HG02943 (cell line): ENCODE measurements at regions not wholly inside any gene's neighbourhood (a gene's known extent, or its start where the extent isn't known, plus 50 kb on each side); places are given as distances from the start of the nearest gene placed in this dataset.

Source experiments
- ATAC-seq: cut with Tn5 transposase; IDR thresholded peaks from one replicate; pipeline ENCODE4 v1.9.1; 2021; ENCODE audit warnings: mild to moderate bottlenecking, low read depth, moderate library complexity; ENCODE audit not compliant: unreplicated experiment

GRCh38 chr13:24006520-24007248 lies 109.4 kb upstream of the C1QTNF9B start:
- ATAC-seq, result no peak

DNA sequence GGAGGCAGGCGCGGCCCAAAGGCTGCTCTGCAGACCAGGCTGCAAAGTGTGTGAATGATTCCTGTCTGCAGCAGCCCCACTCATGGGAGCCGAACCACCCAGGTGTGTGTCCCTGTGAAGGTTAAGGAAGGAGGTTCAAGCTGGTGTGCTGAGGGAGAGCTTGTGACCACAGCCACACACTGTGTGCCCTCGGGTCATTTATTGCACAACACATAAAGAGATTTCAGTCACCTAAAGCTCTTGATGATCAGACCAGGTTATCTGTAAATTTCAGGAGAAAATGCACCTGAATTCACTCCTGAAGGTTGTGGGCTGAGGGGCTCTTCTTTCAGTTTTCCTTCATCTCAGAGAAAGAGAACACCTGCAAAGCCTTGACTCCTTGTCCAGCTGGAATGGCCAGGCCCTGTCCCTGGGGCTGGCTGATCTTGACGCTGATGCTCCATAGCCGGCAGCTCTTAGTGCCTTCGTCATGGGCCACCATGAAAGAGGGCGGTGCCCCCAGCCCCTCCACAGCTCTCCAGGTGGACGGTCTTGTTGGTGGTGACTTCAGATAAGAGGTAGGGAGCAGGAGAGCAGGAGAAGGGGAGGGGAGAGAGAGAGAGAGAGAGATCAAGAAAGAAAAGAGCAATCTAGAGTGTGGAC lies 110.8 kb upstream of the C1QTNF9B start:
- no peak for ATAC-seq

GRCh38 chr13:24008679-24009078 lies 111.4 kb upstream of the C1QTNF9B start:
- no peak for ATAC-seq

GRCh38 chr13:24011266-24011665 lies 114.0 kb upstream of the C1QTNF9B start:
- ATAC-seq, result no peak

DNA sequence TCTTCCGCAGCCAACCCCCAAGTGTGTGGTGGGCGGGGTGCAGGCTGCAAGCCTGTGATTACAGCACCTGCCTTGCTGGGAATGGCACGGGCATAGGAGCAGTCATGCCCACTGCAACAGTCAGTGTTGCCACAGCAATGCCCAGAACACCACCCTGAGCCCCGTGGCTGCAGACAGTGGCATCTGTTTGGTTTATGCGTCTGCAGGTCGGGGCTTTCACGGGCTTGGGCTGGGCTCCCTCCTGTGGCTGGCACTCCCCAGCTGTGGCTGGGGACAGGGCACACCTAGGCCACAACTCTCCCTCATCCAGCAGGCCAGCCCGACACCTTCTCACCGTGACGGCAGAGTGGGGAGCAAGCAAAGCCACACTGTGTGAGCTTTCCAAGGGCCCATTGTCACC lies 115.3 kb upstream of the C1QTNF9B start:
- no peak for ATAC-seq

GRCh38 chr13:24013189-24013588 lies 115.9 kb upstream of the C1QTNF9B start:
- ATAC-seq, result no peak

- no peak for ATAC-seq
These were observed 118.7 kb upstream of the C1QTNF9B start for GRCh38 chr13:24016046-24016445.

DNA sequence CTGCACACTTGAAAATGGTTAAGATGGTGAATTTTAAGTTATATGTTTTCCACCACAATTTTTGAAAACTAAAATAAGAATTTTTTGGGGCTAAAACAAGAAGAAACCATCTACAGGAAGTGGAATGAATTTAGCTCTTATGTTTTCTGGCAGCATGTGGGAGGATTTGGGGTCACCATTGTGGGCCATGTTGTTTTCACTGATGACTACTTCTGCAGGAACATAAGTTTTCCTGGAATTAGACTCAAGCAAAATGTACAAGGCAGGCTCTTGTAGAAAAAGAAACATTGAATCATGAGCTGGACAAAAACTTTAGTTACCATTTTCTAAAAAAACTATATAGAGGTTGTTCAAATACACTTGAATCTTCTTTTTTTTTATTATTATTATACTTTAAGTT lies 125.3 kb upstream of the C1QTNF9B start:
- ATAC-seq, result no peak

DNA sequence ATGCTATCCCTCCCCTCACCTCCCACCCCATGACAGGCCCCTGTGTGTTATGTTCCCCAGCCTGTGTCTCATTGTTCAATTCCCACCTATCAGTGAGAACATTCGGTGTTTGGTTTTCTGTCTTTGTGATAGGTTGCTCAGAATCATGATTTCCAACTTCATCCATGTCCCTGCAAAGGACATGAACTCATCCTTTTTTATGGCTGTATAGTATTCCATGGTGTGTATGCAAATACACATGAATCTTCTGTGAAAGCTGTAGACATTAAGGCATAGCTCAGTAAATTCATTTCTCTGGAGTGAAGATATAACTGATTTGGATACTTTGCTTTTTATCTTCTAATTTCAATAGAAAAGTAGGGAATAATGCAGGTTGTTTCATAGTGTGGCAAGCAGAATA lies 125.8 kb upstream of the C1QTNF9B start:
- ATAC-seq, result no peak

DNA sequence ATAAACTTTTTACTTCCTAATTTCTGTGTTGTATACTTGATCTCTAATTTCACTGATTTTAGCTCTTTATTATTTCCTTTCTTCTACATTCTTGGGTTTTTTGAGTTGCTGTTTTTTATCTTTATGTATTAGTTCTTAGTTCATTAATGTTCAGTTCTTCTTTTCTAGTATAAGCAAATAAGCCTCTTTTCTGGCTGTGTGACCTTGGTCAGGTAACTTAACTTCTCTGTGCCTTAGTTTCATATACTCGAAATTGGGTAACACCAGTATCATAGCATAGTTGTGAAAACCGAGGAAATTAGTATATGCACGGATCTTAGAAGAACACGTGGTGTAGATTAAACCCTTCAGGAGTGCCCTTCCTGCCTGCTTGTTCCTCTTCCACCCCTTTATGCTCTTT lies 130.2 kb upstream of the C1QTNF9B start:
- no peak for ATAC-seq

GRCh38 chr13:24032252-24032651 lies 128.3 kb upstream of the SPATA13 start:
- ATAC-seq, result no peak

DNA sequence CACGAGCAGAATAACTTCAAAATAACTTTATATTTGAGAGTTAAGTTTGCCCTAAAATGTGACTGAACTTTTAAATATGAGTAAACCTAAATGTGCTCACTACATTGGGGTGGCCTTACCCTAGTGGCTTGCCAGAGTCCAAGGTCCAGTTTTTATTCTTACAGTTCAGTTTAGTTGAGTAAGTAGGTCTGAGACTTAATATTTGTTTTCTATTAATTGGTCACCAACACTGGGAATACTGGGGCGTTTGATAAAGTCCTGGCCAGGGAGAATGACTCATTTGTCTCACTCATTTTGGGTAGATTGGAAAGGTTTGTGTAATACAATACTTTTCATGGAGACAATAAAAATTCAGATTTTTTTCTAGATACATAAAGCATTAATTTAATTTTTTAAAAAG lies 127.8 kb upstream of the SPATA13 start:
- no peak for ATAC-seq

DNA sequence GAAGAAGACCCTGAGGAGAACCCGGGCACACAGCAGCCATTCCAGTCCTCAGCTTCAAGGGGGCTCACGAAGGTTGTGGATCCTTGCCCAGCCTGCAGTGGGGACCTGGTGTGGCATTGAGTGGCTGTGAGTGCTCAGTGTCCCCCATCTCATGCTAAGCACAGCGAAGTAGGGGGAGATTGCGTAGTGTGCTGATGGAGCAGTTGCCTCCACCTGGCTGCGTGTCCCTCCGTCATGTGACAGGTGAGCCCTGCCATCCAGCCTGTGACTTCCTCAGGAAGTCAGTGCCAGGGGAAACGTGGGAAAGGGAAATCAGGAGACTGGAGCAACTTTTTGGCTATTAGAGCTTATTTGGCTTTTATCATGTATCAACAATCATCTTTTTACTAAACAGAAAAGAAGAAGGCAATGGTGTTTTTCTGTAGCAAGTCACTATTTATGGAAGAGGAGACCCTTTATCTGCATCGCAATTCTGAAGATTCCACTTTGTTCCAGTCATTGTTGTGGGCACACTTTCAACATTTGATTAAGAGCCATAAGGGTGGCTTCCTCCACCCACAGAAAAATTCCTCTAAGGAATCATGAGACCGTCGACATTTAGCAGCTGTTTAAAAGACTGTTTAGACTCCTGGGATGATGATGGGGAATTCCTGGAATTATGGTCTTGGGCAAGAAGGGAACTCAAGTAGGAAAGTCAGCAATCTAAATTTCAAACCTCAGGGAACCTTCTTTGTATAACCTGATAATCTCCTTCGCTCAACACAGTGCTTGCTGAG lies 126.8 kb upstream of the SPATA13 start:
- ATAC-seq, result no peak

DNA sequence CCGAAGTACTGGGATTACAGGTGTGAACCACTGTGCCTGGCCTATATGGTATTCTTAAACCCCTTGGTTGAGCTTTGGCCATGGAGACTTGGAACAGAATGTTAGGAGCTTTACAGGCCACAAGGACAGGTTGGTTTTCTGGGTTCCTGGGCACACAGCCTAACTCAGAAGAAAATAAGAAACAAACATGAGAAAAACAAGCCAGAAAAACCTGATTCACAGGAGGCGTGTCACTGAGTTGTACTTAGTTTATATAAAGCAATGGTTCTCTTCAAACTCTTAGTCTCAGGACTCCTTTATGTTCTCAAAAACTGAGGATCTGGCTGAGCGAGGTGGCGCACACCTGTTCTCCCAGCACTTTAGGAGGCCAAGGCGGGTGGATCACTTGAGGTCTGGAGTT lies 125.1 kb upstream of the SPATA13 start:
- no peak for ATAC-seq

- no peak for ATAC-seq
These were observed 124.4 kb upstream of the SPATA13 start for GRCh38 chr13:24036115-24036514.

GRCh38 chr13:24038405-24038804 lies 122.1 kb upstream of the SPATA13 start:
- ATAC-seq, result no peak

DNA sequence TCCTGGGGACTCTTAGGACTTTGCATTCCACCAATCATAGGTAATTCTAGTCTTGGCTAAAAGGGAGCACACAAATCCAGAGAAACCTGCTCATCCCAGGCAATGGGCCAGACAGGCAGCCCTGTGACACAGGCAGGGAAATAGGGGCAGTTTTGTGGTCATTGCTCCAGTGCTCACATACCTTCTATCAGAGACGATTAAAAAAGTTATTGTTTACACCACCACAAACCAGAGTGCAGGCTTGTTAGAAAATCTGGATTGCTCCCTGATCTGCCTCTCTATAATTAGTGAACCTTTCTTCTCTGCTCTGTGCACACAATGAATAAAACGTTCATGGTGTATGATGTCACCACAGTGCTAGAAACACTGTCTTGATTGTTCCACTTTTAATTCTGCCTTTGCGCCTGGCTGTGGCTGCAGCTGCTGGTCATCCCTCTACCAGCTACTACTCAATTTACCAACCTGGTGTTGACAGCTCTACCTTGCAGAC lies 121.6 kb upstream of the SPATA13 start:
- no peak for ATAC-seq

DNA sequence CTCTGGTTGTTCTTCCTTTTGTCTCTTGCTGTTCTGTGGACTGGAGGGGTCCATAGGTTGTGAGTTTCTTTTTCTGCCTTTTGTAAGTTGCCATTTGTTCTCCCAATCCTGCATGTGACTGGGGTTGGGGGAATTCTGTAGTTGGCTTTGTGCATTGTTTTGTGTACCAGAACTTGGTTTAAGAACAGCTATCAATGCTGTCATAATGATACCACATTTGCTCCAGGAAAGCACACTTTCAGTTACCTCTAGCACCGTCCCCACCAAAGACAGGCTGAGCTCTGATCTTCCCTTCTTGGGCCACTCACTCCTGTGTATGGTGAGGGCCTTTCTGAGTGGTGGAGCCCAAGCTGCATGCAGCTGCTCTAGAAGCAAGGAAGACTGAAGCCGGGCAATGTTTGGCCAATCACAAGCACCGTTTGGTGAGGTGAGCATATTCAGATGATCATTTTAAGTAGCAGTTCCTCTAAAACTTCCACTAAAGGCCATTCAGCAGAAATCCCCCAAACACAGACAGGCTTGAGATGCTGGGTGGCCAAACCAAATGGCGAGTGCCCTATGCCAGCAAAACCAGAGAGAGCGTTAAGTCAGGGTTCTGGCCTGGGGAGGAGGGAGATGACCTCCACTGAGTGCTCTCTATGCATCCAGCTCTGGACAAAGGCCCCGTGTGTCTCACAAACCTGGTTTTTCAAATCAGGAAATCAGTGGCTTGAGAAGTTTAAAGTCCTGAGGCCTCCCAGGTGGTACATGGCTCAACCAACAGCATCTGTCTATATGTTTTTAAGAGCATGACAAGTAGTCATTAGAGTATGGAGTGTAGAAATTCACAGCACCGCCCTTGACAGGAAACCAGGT lies 120.7 kb upstream of the SPATA13 start:
- ATAC-seq, result peak; percentile 58

GRCh38 chr13:24040835-24041234 lies 119.7 kb upstream of the SPATA13 start:
- ATAC-seq, result no peak

GRCh38 chr13:24041651-24042225 lies 118.8 kb upstream of the SPATA13 start:
- no peak for ATAC-seq
